ENCODE measurements at regions not wholly inside any gene's neighbourhood (a gene's known extent, or its start where the extent isn't known, plus 50 kb on each side); places are given as distances from the start of the nearest gene placed in this dataset.

GRCh38 chr11:88410656-88411055 lies 73.1 kb upstream of the CTSC start:
- DNase-seq: no peak
- H3K4me1 ChIP-seq (ENCODE audit: control insufficient read depth in 1 of 2, extremely low read depth in 1 of 2, insufficient read depth in 2 of 2, low read length in 2 of 2): peaks cover 11 to 25% of the 10 kb centered on the region in 2 experiments
- ATAC-seq (replicated peaks in 1 of 4): no peak
- Mint-ChIP-seq H3K27me3 (no peaks in the 10 kb centered on the region), H3K4me3 (no peak overlapping the region), H3K27ac (no peak overlapping the region), H3K9me3 (no peaks in the 10 kb centered on the region), H3K36me3 (no peaks in the 10 kb centered on the region), H3K4me1 (peaks cover 26 to 27% (median 26%) of the 10 kb centered on the region in 3 donors)
- WGBS (ENCODE audit: insufficient coverage): no CpG with 5 or more reads among the region's 3 CpGs
- no peaks in the 10 kb centered on the region for H3K9me3 ChIP-seq
- H3K27ac ChIP-seq (ENCODE audit: low read length): no peak overlapping the region
- H3K27me3 ChIP-seq (replicated peaks in 1 of 2; ENCODE audit: control insufficient read depth in 2 of 2, extremely low read depth in 1 of 2, insufficient read depth in 2 of 2, low read length in 1 of 2): no peaks in the 10 kb centered on the region
- POLR2A ChIA-PET: no interaction called here
- H3K36me3 ChIP-seq (ENCODE audit: control insufficient read depth in 2 of 2, extremely low read depth in 1 of 2, insufficient read depth in 1 of 2, low read length in 1 of 2): no peaks in the 10 kb centered on the region
- CTCF ChIA-PET: no interaction called here
- H3K4me3 ChIP-seq (ENCODE audit: control insufficient read depth in 1 of 2, extremely low read depth in 1 of 2, low read length in 1 of 2): no peak overlapping the region

DNA sequence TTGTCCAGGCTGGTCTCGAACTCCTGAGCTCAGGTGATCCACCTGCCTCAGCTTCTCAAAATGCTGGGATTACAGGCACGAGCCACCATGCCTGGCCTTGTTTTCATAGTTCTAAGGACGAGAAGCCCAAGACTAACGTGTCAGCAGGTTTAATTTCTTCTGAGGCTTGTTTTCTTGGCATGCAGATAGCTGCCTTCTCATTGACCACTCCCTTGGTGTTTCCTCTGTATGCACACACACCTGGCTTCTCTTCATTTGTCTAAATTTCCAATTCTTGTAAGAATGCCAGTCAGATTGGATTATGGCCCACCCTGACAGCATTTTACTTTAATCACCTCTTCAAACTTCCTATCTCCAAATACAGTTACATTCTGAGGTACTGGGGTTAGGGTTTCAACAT lies 72.5 kb upstream of the CTSC start:
- H3K36me3 ChIP-seq (ENCODE audit: control insufficient read depth in 2 of 2, extremely low read depth in 1 of 2, insufficient read depth in 1 of 2, low read length in 1 of 2): no peaks in the 10 kb centered on the region
- POLR2A ChIA-PET: no interaction called here
- ATAC-seq (replicated peaks in 1 of 4) (no peak), DNase-seq (no peak)
- WGBS (ENCODE audit: insufficient coverage): 96% methylated on average over 4 of the region's 4 CpGs
- Mint-ChIP-seq H3K27me3 (no peaks in the 10 kb centered on the region), H3K27ac (no peak overlapping the region), H3K36me3 (no peaks in the 10 kb centered on the region), H3K4me1 (peaks cover 21 to 26% (median 22%) of the 10 kb centered on the region in 3 donors), H3K9me3 (no peaks in the 10 kb centered on the region), H3K4me3 (no peak overlapping the region)
- H3K27me3 ChIP-seq (replicated peaks in 1 of 2; ENCODE audit: control insufficient read depth in 2 of 2, extremely low read depth in 1 of 2, insufficient read depth in 2 of 2, low read length in 1 of 2): no peaks in the 10 kb centered on the region
- H3K4me1 ChIP-seq (ENCODE audit: control insufficient read depth in 1 of 2, extremely low read depth in 1 of 2, insufficient read depth in 2 of 2, low read length in 2 of 2): peaks cover 8 to 19% of the 10 kb centered on the region in 2 experiments
- H3K27ac ChIP-seq (ENCODE audit: low read length): no peak overlapping the region
- no peaks in the 10 kb centered on the region for H3K9me3 ChIP-seq
- CTCF ChIA-PET: no interaction called here
- H3K4me3 ChIP-seq (ENCODE audit: control insufficient read depth in 1 of 2, extremely low read depth in 1 of 2, low read length in 1 of 2): no peak overlapping the region

- Histone ChIP-seq H3K27me3 (replicated peaks in 1 of 2; ENCODE audit: control insufficient read depth in 2 of 2, extremely low read depth in 1 of 2, insufficient read depth in 2 of 2, low read length in 1 of 2) (no peaks in the 10 kb centered on the region), H3K9me3 (no peaks in the 10 kb centered on the region), H3K27ac (ENCODE audit: low read length) (no peak overlapping the region), H3K4me1 (ENCODE audit: control insufficient read depth in 1 of 2, extremely low read depth in 1 of 2, insufficient read depth in 2 of 2, low read length in 2 of 2) (peaks cover 0 to 4% of the 10 kb centered on the region in 2 experiments), H3K36me3 (ENCODE audit: control insufficient read depth in 2 of 2, extremely low read depth in 1 of 2, insufficient read depth in 1 of 2, low read length in 1 of 2) (no peaks in the 10 kb centered on the region), H3K4me3 (ENCODE audit: control insufficient read depth in 1 of 2, extremely low read depth in 1 of 2, low read length in 1 of 2) (no peak overlapping the region)
- ChIA-PET POLR2A (no interaction called here), CTCF (no interaction called here)
- ATAC-seq (replicated peaks in 1 of 4) (no peak), DNase-seq (no peak)
- no peak overlapping the region for H3K27ac Mint-ChIP-seq
- no peak overlapping the region for H3K4me3 Mint-ChIP-seq
- H3K9me3 Mint-ChIP-seq: no peaks in the 10 kb centered on the region
- H3K27me3 Mint-ChIP-seq: no peaks in the 10 kb centered on the region
- no peaks in the 10 kb centered on the region for H3K36me3 Mint-ChIP-seq
- H3K4me1 Mint-ChIP-seq: peaks cover 10 to 15% (median 12%) of the 10 kb centered on the region in 3 donors
Observed at GRCh38 chr11:88406876-88407275, 69.3 kb upstream of the CTSC start.

- no peaks in the 10 kb centered on the region for H3K36me3 ChIP-seq (ENCODE audit: control insufficient read depth in 2 of 2, extremely low read depth in 1 of 2, insufficient read depth in 1 of 2, low read length in 1 of 2)
- Mint-ChIP-seq H3K36me3 (no peaks in the 10 kb centered on the region), H3K4me3 (no peak overlapping the region), H3K9me3 (no peaks in the 10 kb centered on the region), H3K27me3 (no peaks in the 10 kb centered on the region), H3K4me1 (peaks cover 10 to 15% (median 12%) of the 10 kb centered on the region in 3 donors), H3K27ac (no peak overlapping the region)
- POLR2A ChIA-PET: no interaction called here
- WGBS (ENCODE audit: insufficient coverage): no CpG with 5 or more reads among the region's 4 CpGs
- peaks cover 0 to 4% of the 10 kb centered on the region in 2 experiments for H3K4me1 ChIP-seq (ENCODE audit: control insufficient read depth in 1 of 2, extremely low read depth in 1 of 2, insufficient read depth in 2 of 2, low read length in 2 of 2)
- H3K4me3 ChIP-seq (ENCODE audit: control insufficient read depth in 1 of 2, extremely low read depth in 1 of 2, low read length in 1 of 2): no peak overlapping the region
- H3K27me3 ChIP-seq (replicated peaks in 1 of 2; ENCODE audit: control insufficient read depth in 2 of 2, extremely low read depth in 1 of 2, insufficient read depth in 2 of 2, low read length in 1 of 2): no peaks in the 10 kb centered on the region
- ATAC-seq (replicated peaks in 1 of 4): no peak
- no peak for DNase-seq
- H3K27ac ChIP-seq (ENCODE audit: low read length): no peak overlapping the region
- no peaks in the 10 kb centered on the region for H3K9me3 ChIP-seq
- CTCF ChIA-PET: no interaction called here
Observed at GRCh38 chr11:88405853-88406252, 68.3 kb upstream of the CTSC start.

DNA sequence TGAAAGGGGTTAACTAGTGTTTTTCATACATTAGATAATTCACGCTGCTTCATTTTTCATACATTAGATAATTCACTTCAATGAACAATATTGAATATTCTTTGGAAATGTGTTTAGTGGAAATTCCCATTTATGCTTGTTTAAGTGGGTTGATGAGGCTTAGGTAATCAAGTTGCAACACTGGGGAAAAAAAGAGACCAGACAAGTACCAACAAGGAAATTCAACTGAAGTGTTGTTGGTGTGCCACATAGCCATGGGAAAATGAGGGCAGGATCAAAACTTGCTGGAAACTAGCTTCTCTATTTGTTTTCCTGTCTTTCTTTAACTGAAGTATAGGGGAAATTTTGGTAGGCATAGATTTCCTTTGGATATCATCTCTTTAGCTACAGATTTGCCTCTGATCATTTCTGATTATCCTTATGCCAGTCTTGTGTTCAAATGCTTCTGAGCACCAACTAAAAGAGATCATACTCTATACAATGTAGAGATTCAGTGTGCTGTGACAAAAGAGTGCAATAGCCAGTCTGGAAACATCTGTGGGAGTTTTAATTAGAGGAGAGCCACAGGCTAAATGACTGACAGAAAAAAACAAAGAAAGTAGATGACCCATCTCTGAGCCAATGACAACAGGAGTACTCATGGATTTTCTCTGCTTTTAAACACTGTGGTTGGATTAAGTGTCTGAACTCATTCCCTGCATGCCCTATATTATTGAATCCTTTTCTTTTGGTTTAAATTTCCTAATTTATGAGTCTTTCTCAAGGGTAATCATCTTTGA lies 67.6 kb upstream of the CTSC start:
- DNase-seq: no peak
- CTCF ChIA-PET: interaction anchor here in 1 of 2 donors (0.6 kb wide), 1 partner anchor 16 kb away, joined by 3 read pairs; no protein-coding TSS in a partner anchor
- Mint-ChIP-seq H3K9me3 (no peaks in the 10 kb centered on the region), H3K27me3 (no peaks in the 10 kb centered on the region), H3K4me3 (no peak overlapping the region), H3K4me1 (peaks cover 10 to 15% (median 12%) of the 10 kb centered on the region in 3 donors), H3K36me3 (no peaks in the 10 kb centered on the region), H3K27ac (no peak overlapping the region)
- Histone ChIP-seq H3K27me3 (replicated peaks in 1 of 2; ENCODE audit: control insufficient read depth in 2 of 2, extremely low read depth in 1 of 2, insufficient read depth in 2 of 2, low read length in 1 of 2) (no peaks in the 10 kb centered on the region), H3K27ac (ENCODE audit: low read length) (no peak overlapping the region), H3K36me3 (ENCODE audit: control insufficient read depth in 2 of 2, extremely low read depth in 1 of 2, insufficient read depth in 1 of 2, low read length in 1 of 2) (no peaks in the 10 kb centered on the region), H3K4me3 (ENCODE audit: control insufficient read depth in 1 of 2, extremely low read depth in 1 of 2, low read length in 1 of 2) (no peak overlapping the region), H3K4me1 (ENCODE audit: control insufficient read depth in 1 of 2, extremely low read depth in 1 of 2, insufficient read depth in 2 of 2, low read length in 2 of 2) (peaks cover 0 to 4% of the 10 kb centered on the region in 2 experiments), H3K9me3 (no peaks in the 10 kb centered on the region)
- ATAC-seq (replicated peaks in 1 of 4): no peak
- POLR2A ChIA-PET: no interaction called here
- no CpG with 5 or more reads among the region's 1 CpG for WGBS (ENCODE audit: insufficient coverage)

GRCh38 chr11:88404391-88404790 lies 66.9 kb upstream of the CTSC start:
- DNase-seq (no peak), ATAC-seq (replicated peaks in 1 of 4) (no peak)
- H3K9me3 Mint-ChIP-seq: no peaks in the 10 kb centered on the region
- peaks cover 4% of the 10 kb centered on the region for H3K36me3 Mint-ChIP-seq
- ChIA-PET POLR2A (no interaction called here), CTCF (interaction anchor here in 1 of 2 donors (0.6 kb wide), 1 partner anchor 17 kb away, joined by 3 read pairs; no protein-coding TSS in a partner anchor)
- peaks cover 10 to 15% (median 12%) of the 10 kb centered on the region in 3 donors for H3K4me1 Mint-ChIP-seq
- no peak overlapping the region for H3K4me3 Mint-ChIP-seq
- no peak overlapping the region for H3K27ac ChIP-seq (ENCODE audit: low read length)
- H3K9me3 ChIP-seq: no peaks in the 10 kb centered on the region
- no peaks in the 10 kb centered on the region for H3K27me3 ChIP-seq (replicated peaks in 1 of 2; ENCODE audit: control insufficient read depth in 2 of 2, extremely low read depth in 1 of 2, insufficient read depth in 2 of 2, low read length in 1 of 2)
- no peaks in the 10 kb centered on the region for H3K27me3 Mint-ChIP-seq
- H3K4me1 ChIP-seq (ENCODE audit: control insufficient read depth in 1 of 2, extremely low read depth in 1 of 2, insufficient read depth in 2 of 2, low read length in 2 of 2): peaks cover 0 to 4% of the 10 kb centered on the region in 2 experiments
- no CpG with 5 or more reads among the region's 2 CpGs for WGBS (ENCODE audit: insufficient coverage)
- no peak overlapping the region for H3K4me3 ChIP-seq (ENCODE audit: control insufficient read depth in 1 of 2, extremely low read depth in 1 of 2, low read length in 1 of 2)
- peak overlapping the region in 1 of 2 donors; percentile 57 for H3K27ac Mint-ChIP-seq
- H3K36me3 ChIP-seq (ENCODE audit: control insufficient read depth in 2 of 2, extremely low read depth in 1 of 2, insufficient read depth in 1 of 2, low read length in 1 of 2): no peaks in the 10 kb centered on the region
